GM12878 (cell line): ENCODE measurements at regions not wholly inside any gene's neighbourhood (a gene's known extent, or its start where the extent isn't known, plus 50 kb on each side); places are given as distances from the start of the nearest gene placed in this dataset.

Experiments used
- ATAC-seq: fragments of 200-7000 bp; cut with Tn5 transposase; 3 replicates; pipeline ENCODE4 v1.9.1; 2020; ENCODE audit warnings: mild to moderate bottlenecking, moderate library complexity
- BruUV-seq: library from RNA; stranded (reverse); fragments of 400-500 nt; replicated peaks from 2 replicates; lab custom pipeline; 2021; lab: Mats Ljungman, UMichigan
- CTCF ChIA-PET: fragments of 300-600 bp; sonication (Branson Sonifier 250); formaldehyde crosslinking; extraction: SDS; loops from one replicate; lab custom pipeline; 2021; ENCODE audit warnings: inconsistent platforms; lab: Yijun Ruan, JAX
- POLR2A ChIA-PET: fragments of 350-600 bp; formaldehyde crosslinking; extraction: SDS; loops from one replicate; lab custom pipeline; 2021; ENCODE audit warnings: inconsistent platforms; lab: Charles Lee
- RAD21 ChIA-PET: fragments of 300-600 bp; sonication (Branson Sonifier 250); formaldehyde crosslinking; loops from one replicate; lab custom pipeline; 2023; ENCODE audit warnings: antibody characterized with exemption; ENCODE audit not compliant: unreplicated experiment; lab: Charles Lee
- SMC1A ChIA-PET: fragments of 300-600 bp; sonication (Branson Sonifier 250); formaldehyde crosslinking; loops from one replicate; lab custom pipeline; 2023; ENCODE audit not compliant: unreplicated experiment, uncharacterized antibody; lab: Charles Lee
- DNase-seq: peaks from one replicate; pipeline ENCODE4 v3.0.0-alpha.2; 2011; ENCODE audit warnings: low read depth, low spot score
- FAIRE-seq: peaks from 3 replicates; lab custom pipeline; 2011; peaks lifted over from hg19 to GRCh38; lab: Jason Lieb, UNC
- H2AFZ ChIP-seq: 2 replicates; pipeline ENCODE4 v1.6.0; 2011; ENCODE audit warnings: low read depth, low read length, control low read depth; ENCODE audit not compliant: control insufficient read depth
- H3K27ac ChIP-seq: 2 replicates; pipeline ENCODE4 v1.5.1; 2011; ENCODE audit warnings: control low read depth; ENCODE audit not compliant: control insufficient read depth, insufficient read depth
- H3K27me3 ChIP-seq, 2 experiments: replicated peaks in 1 of 2; 2 replicates each; pipeline versions ENCODE4 v1.6.0 to v1.6.1; 2011; ENCODE audit warnings: low read length in 1 of 2; ENCODE audit not compliant: control insufficient read depth in 2 of 2, insufficient read depth in 2 of 2
- H3K36me3 ChIP-seq, 2 experiments: 2 replicates each; pipeline ENCODE4 v1.5.1; 2011; ENCODE audit warnings: low read length in 1 of 2; ENCODE audit not compliant: control insufficient read depth in 2 of 2, insufficient read depth in 2 of 2
- H3K4me1 ChIP-seq: 2 replicates; pipeline ENCODE4 v1.6.1; 2011; ENCODE audit warnings: mild to moderate bottlenecking, low read length, moderate library complexity, mixed read lengths; ENCODE audit not compliant: control insufficient read depth, insufficient read depth
- H3K4me2 ChIP-seq: 2 replicates; pipeline ENCODE4 v1.6.0; 2011; ENCODE audit warnings: control low read depth; ENCODE audit not compliant: control insufficient read depth, insufficient read depth
- H3K4me3 ChIP-seq: fragments of 200-600 bp; sonication (generic); 2 replicates; pipeline ENCODE4 v1.5.1; 2016
- H3K79me2 ChIP-seq: 2 replicates; pipeline ENCODE4 v1.6.0; 2011; ENCODE audit warnings: low read length; ENCODE audit not compliant: control insufficient read depth, insufficient read depth
- H3K9ac ChIP-seq: 2 replicates; pipeline ENCODE4 v1.8.0; 2011; ENCODE audit warnings: low read length, control low read depth, mixed read lengths; ENCODE audit not compliant: control insufficient read depth, insufficient read depth
- H3K9me3 ChIP-seq: replicated peaks from 3 replicates; pipeline ENCODE4 v1.5.1; 2011; ENCODE audit warnings: mild to moderate bottlenecking, low read length; ENCODE audit not compliant: control insufficient read depth, insufficient read depth
- H4K20me1 ChIP-seq: 2 replicates; pipeline ENCODE4 v1.6.0; 2011; ENCODE audit not compliant: control insufficient read depth, insufficient read depth
- ASH2L ChIP-seq: fragments of 300-600, 200-600 bp; sonication (generic); IDR thresholded peaks from 2 replicates; pipeline ENCODE4 v1.6.1; 2017; ENCODE audit warnings: low read depth, mild to moderate bottlenecking, borderline replicate concordance
- BCL11A ChIP-seq: IDR thresholded peaks from 2 replicates; pipeline ENCODE4 v1.6.1; 2011; ENCODE audit warnings: low read depth, low read length
- CREM ChIP-seq: IDR thresholded peaks from 2 replicates; pipeline ENCODE4 v1.6.1; 2014; ENCODE audit warnings: antibody characterized with exemption, low read depth
- CUX1 ChIP-seq: IDR thresholded peaks from 2 replicates; pipeline ENCODE4 v1.6.1; 2012; ENCODE audit warnings: improper control_type of control experiment, low read depth, low read length; ENCODE audit not compliant: insufficient replicate concordance
- ETV6 ChIP-seq, 2 experiments: fragments of 450-650 bp in 1 of 2; IDR thresholded peaks in 1 of 2; conservative IDR thresholded peaks in 1 of 2; 2 replicates each; pipeline ENCODE4 v1.6.1; 2014; ENCODE audit warnings: antibody characterized with exemption in 1 of 2, borderline replicate concordance in 1 of 2, low read depth in 1 of 2, mild to moderate bottlenecking in 1 of 2, moderate library complexity in 1 of 2
- HCFC1 ChIP-seq: fragments of 150-350 bp; IDR thresholded peaks from 2 replicates; pipeline ENCODE4 v1.6.1; 2014; ENCODE audit warnings: low read length
- HDAC6 ChIP-seq: fragments of 200-600 bp; sonication (generic); IDR thresholded peaks from one replicate; pipeline ENCODE4 v1.8.0; 2017; ENCODE audit warnings: antibody characterized with exemption; ENCODE audit not compliant: unreplicated experiment
- MYC ChIP-seq: IDR thresholded peaks from 2 replicates; pipeline ENCODE4 v1.6.1; 2011; ENCODE audit warnings: mild to moderate bottlenecking, low read length, moderate library complexity, inconsistent platforms; ENCODE audit not compliant: insufficient read depth, insufficient replicate concordance, insufficient read length, severe bottlenecking
- NFXL1 ChIP-seq: fragments of 450-650 bp; IDR thresholded peaks from 2 replicates; pipeline ENCODE4 v1.6.1; 2017; ENCODE audit warnings: antibody characterized with exemption, mild to moderate bottlenecking, borderline replicate concordance
- RCOR1 ChIP-seq: conservative IDR thresholded peaks from 2 replicates; pipeline ENCODE4 v1.6.1; 2012; ENCODE audit warnings: low read depth, low read length, improper control_type of control experiment
- RELA ChIP-seq: fragments of 450-650 bp; IDR thresholded peaks from 2 replicates; pipeline ENCODE4 v1.8.0; 2014; ENCODE audit warnings: borderline replicate concordance; ENCODE audit not compliant: partially characterized antibody
- RFX5 ChIP-seq: IDR thresholded peaks from 2 replicates; pipeline ENCODE4 v1.6.1; 2011; ENCODE audit warnings: low read depth, low read length, improper control_type of control experiment
- YBX1 ChIP-seq: fragments of 450-650 bp; IDR thresholded peaks from 2 replicates; pipeline ENCODE4 v1.6.1; 2016; ENCODE audit warnings: antibody characterized with exemption
- WGBS: methylation state at CpG from one replicate; pipeline ENCODE4 v1.1.6; 2016; ENCODE audit warnings: low lambda C conversion rate; ENCODE audit not compliant: insufficient replicate concordance, insufficient coverage; ENCODE audit errors: missing lambda C conversion rate; 5-methylcytosine and 5-hydroxymethylcytosine counted together
- in situ Hi-C: fragments of 300-500 bp; cut with MboI; formaldehyde crosslinking; loops from 9 replicates; pipeline ENCODE4 v1.14.3; 2018; ENCODE audit warnings: mixed read lengths
- intact Hi-C: fragments of 100-400 bp; cut with micrococcal nuclease; formaldehyde crosslinking; loops from one replicate; pipeline ENCODE4 v1.14.2; 2022; ENCODE audit not compliant: unreplicated experiment

- no TSS peak for BruUV-seq
- WGBS, result 50% methylated on average over 3 of the region's 3 CpGs
These were observed 146.7 kb downstream of the CARTPT start for GRCh38 chr5:71865665-71866320.

GRCh38 chr5:71872311-71872864, 153.3 kb downstream of the CARTPT start:
- Histone ChIP-seq H2AFZ (no peak overlapping the region), H3K4me3 (no peak overlapping the region), H3K79me2 (no peaks in the 10 kb centered on the region), H3K27ac (no peak overlapping the region), H3K27me3 (no peaks in the 10 kb centered on the region), H4K20me1 (no peaks in the 10 kb centered on the region), H3K4me1 (no peaks in the 10 kb centered on the region), H3K36me3 (no peaks in the 10 kb centered on the region), H3K9ac (no peak overlapping the region), H3K9me3 (no peaks in the 10 kb centered on the region; the same call in 2 of the 3 replicates), H3K4me2 (no peak overlapping the region)
- WGBS, result 52% methylated on average over 6 of the region's 6 CpGs
- BruUV-seq, result no TSS peak
- ChIA-PET CTCF (interaction anchor here (1.4 to 1.6 kb wide), 2 partner anchors 28 to 32 kb away, joined by 3 to 4 read pairs; no protein-coding TSS in a partner anchor), RAD21 (no interaction called here), POLR2A (no interaction called here), SMC1A (no interaction called here)
- intact Hi-C loops (no loop called here), in situ Hi-C loops (no loop called here)
- ATAC-seq (no peak), FAIRE-seq (no peak), DNase-seq (no peak)
- no peak for TF ChIP-seq RCOR1
- TF ChIP-seq CUX1, result no peak
- TF ChIP-seq CREM, result no peak
- no peak for TF ChIP-seq MYC
- TF ChIP-seq BCL11A, result no peak
- no peak for TF ChIP-seq HDAC6
- TF ChIP-seq NFXL1, result no peak

More at GRCh38 chr5:71865665-71866320, 146.7 kb downstream of the CARTPT start:
- H3K4me3 ChIP-seq, result no peak overlapping the region
- DNase-seq (no peak), ATAC-seq (no peak), FAIRE-seq (no peak)
- no peak overlapping the region for H3K4me2 ChIP-seq
- no peaks in the 10 kb centered on the region; the same call in 2 of the 3 replicates for H3K9me3 ChIP-seq
- H3K27me3 ChIP-seq, result no peaks in the 10 kb centered on the region; a peak in 1 of 4 replicates
- ChIA-PET SMC1A (interaction anchor here (0.5 kb wide), 1 partner anchor 102 kb away, joined by 3 read pairs; no protein-coding TSS in a partner anchor), POLR2A (no interaction called here), CTCF (interaction anchor here (0.7 kb wide), 1 partner anchor 66 kb away, joined by 3 read pairs; no protein-coding TSS in a partner anchor), RAD21 (interaction anchor here (1.3 kb wide), 1 partner anchor 83 kb away, joined by 4 read pairs; no protein-coding TSS in a partner anchor)
- TF ChIP-seq ASH2L (no peak), RELA (no peak), HCFC1 (no peak), ETV6 (conservative IDR thresholded peaks at IDR 0.05 in 1 of 2, IDR thresholded peaks at IDR 0.05 in 1 of 2; ENCODE audit: borderline replicate concordance in 1 of 2, low read depth in 1 of 2) (no peak), YBX1 (no peak), RFX5 (0 out of 2 replicates have a peak, but pooled peaks have one; percentile 44)
- H3K36me3 ChIP-seq, result no peaks in the 10 kb centered on the region
- no peaks in the 10 kb centered on the region for H4K20me1 ChIP-seq
- H2AFZ ChIP-seq, result no peak overlapping the region
- no peaks in the 10 kb centered on the region for H3K79me2 ChIP-seq
- H3K9ac ChIP-seq, result no peak overlapping the region
- in situ Hi-C loops (no loop called here), intact Hi-C loops (no loop called here)
- H3K27ac ChIP-seq, result no peak overlapping the region
- H3K4me1 ChIP-seq, result no peaks in the 10 kb centered on the region
